ENCODE measurements at regions not wholly inside any gene's neighbourhood (a gene's known extent, or its start where the extent isn't known, plus 50 kb on each side); places are given as distances from the start of the nearest gene placed in this dataset.

DNA sequence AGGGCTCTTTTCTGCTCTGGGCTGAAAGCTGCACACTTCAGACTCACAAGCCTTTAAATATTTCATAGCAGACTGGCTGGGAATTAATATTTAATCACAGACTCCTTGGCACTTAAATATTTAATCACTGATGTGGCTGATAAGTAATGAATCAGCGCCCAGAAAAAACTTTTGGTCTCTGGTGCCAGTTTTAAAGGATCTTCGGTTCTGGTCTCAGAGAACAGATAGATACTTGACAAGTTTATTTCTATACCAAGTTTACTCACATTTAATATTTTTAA lies 201.2 kb downstream of the MYCN start:
- Histone ChIP-seq H3K36me3 (no peaks in the 10 kb centered on the region), H3K4me3 (no peak overlapping the region), H3K4me1 (no peaks in the 10 kb centered on the region), H3K27me3 (ENCODE audit: low read depth) (no peaks in the 10 kb centered on the region), H3K9me3 (replicated peaks) (no peaks in the 10 kb centered on the region), H3K27ac (replicated peaks) (no peak overlapping the region)
- TF ChIP-seq, protein P1, sequence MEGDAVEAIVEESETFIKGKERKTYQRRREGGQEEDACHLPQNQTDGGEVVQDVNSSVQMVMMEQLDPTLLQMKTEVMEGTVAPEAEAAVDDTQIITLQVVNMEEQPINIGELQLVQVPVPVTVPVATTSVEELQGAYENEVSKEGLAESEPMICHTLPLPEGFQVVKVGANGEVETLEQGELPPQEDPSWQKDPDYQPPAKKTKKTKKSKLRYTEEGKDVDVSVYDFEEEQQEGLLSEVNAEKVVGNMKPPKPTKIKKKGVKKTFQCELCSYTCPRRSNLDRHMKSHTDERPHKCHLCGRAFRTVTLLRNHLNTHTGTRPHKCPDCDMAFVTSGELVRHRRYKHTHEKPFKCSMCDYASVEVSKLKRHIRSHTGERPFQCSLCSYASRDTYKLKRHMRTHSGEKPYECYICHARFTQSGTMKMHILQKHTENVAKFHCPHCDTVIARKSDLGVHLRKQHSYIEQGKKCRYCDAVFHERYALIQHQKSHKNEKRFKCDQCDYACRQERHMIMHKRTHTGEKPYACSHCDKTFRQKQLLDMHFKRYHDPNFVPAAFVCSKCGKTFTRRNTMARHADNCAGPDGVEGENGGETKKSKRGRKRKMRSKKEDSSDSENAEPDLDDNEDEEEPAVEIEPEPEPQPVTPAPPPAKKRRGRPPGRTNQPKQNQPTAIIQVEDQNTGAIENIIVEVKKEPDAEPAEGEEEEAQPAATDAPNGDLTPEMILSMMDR (IDR thresholded peaks at IDR 0.05; ENCODE audit: borderline replicate concordance): no peak
- intact Hi-C loops (cut with micrococcal nuclease): no loop called here
- DNase-seq: no peak

DNA sequence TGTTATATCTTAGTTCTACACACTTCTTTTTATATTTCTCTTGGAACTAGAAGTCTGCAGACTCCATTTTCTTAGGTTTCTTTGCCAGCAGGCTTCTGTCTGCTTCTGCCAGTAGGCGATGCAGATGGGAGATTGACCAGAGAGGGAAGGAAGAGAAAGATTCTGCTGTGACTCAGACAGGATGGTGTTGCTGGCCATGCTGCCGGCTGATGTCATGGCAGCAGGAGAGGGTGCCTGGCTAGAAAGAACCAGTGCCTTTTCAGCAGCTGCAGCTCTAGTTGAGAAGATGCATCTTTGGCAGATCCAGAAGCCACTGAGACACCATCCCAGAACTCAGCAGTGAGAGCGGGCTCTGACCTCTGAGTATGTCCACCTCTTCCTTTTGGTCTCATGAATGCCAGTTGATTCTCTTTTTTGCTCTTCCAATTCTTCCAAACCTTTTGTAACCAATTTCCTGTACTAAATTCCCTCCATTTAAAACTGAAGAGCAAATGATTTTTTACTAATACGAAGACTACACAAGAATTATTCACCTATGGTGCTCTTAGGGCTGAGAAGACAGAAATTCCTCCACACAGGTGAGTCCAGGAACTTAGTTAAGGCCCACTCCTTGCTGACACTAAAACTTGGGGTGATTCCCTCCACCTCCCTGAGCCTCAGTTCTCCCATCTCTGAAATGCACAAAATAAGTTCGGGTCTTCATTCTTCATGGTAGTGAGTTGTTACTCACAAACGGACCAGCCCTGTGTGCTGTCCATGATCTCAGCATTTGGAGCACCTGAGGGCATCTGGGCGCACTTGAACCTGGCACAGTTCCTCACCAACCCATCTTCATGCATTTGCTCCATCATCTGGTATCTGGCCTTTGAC lies 200.7 kb downstream of the MYCN start:
- TF ChIP-seq, protein P1 (IDR thresholded peaks at IDR 0.05; ENCODE audit: borderline replicate concordance): no peak
- intact Hi-C loops (cut with micrococcal nuclease): no loop called here
- H3K27me3 ChIP-seq (ENCODE audit: low read depth): no peaks in the 10 kb centered on the region

DNA sequence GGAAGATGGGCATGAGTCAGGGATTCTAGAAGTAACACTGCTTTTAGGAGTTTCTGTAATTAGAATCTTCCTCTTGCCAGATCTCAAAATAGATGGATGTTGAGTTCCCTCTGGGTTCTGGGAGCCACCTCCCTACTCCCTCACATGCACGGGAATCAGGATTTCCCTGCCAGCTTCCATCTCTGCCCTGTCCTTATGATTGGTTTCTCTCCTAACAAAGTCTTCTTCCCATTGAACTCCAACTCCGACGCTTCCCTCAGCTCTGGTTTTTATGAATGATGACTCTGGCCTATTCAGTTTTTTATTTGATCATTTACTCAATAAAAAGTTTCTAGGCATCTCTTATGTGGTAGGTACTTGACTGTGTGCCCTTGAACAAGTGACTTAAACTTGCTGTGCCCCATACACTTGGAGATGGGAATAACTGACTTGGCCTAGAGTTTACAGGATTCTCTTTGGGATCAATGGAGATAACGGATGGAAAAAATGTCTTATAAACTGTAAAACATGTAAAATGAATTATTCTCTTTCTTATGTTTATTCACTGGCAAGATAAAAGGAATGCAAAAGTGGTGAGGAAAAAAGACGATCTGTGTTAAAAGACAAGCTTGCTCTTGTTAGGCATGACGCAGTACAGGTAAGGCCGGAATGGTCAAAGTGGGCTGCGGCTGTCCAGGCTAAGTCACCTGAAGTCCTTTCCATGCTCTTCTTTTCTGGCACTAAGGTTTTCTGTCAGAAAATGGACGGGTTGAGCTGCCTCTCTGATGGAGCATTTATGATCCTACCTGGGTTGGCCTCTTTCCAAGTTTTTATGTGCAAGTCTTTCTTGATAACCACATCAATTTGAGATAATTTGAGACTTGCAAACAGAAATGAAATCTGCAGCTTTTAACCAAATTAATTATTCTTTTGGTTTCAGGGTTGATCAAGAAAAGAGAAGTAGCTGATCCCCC lies 199.6 kb downstream of the MYCN start:
- Histone ChIP-seq H3K9me3 (replicated peaks) (no peaks in the 10 kb centered on the region), H3K27me3 (ENCODE audit: low read depth) (no peaks in the 10 kb centered on the region), H3K4me3 (no peak overlapping the region), H3K27ac (replicated peaks) (no peak overlapping the region), H3K36me3 (no peaks in the 10 kb centered on the region), H3K4me1 (no peaks in the 10 kb centered on the region)
- TF ChIP-seq, protein P1 (IDR thresholded peaks at IDR 0.05; ENCODE audit: borderline replicate concordance): no peak
- intact Hi-C loops (cut with micrococcal nuclease): no loop called here
- no peak for DNase-seq

More for the DNA sequence above, 200.7 kb downstream of the MYCN start:
- Histone ChIP-seq H3K36me3 (no peaks in the 10 kb centered on the region), H3K4me1 (no peaks in the 10 kb centered on the region), H3K9me3 (replicated peaks) (no peaks in the 10 kb centered on the region), H3K27ac (replicated peaks) (no peak overlapping the region), H3K4me3 (no peak overlapping the region)
- DNase-seq: no peak

DNA sequence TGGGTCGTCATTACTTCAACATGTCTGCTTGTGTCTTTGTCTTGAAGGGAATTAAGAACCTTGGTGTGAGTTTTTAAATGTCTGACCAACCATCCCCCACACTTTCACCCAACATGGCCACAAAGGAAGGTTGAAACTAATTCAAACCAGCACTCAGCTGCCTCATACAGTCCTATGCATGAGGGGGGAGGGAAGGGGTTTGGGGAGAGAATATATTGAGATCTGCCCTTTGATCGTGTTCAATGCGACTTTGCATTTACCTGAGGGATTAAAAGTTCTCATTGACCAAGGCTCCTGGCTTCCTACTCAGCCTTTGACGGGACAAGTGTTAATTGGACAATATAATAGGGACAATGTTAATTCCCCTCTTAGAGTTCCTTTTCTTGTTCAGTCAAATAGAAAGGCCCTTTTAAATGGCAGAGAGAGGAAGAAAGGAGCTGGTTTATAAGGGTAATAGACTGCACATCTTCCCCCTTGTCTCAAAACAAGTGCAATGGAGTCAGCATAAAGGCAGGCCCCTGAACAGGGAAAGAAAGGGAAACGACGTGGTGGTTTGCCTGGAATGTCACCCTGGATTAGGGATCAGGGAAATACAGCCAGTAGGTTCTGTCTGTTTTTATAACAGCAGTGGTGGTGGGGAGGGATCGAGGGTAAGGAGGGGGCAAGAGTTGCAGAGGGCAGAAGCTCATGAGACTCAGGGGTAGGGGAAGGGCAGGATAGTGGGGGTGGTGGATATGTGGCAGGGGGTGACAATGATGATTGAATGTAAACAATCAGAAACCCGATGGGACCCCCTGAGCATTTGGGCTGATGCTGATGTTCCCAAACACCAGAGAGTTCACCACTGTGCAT lies 198.7 kb downstream of the MYCN start:
- Histone ChIP-seq H3K4me1 (no peaks in the 10 kb centered on the region), H3K9me3 (replicated peaks) (no peaks in the 10 kb centered on the region), H3K36me3 (no peaks in the 10 kb centered on the region), H3K27me3 (ENCODE audit: low read depth) (no peaks in the 10 kb centered on the region), H3K27ac (replicated peaks) (no peak overlapping the region), H3K4me3 (no peak overlapping the region)
- intact Hi-C loops (cut with micrococcal nuclease): no loop called here
- no peak for DNase-seq
- TF ChIP-seq, protein P1 (IDR thresholded peaks at IDR 0.05; ENCODE audit: borderline replicate concordance): no peak

Data from left ventricle myocardium inferior (tissue), 1 donor.